ENCODE measurements at regions not wholly inside any gene's neighbourhood (a gene's known extent, or its start where the extent isn't known, plus 50 kb on each side); places are given as distances from the start of the nearest gene placed in this dataset.

GRCh38 chr16:82451449-82451848 is 175.3 kb upstream of the CDH13 start:
- no peaks in the 10 kb centered on the region for H3K4me1 Mint-ChIP-seq
- no peaks in the 10 kb centered on the region for H3K36me3 Mint-ChIP-seq (ENCODE audit: low read depth)
- no peaks in the 10 kb centered on the region for H3K9me3 Mint-ChIP-seq
- no peaks in the 10 kb centered on the region for H3K27me3 Mint-ChIP-seq
- intact Hi-C loops (cut with micrococcal nuclease), result no loop called here
- ChIA-PET CTCF (no interaction called here), POLR2A (no interaction called here)
- no peak overlapping the region for H3K4me3 Mint-ChIP-seq
- no peak for TF ChIP-seq CTCF (IDR thresholded peaks at IDR 0.05)
- DNase-seq (no peak), ATAC-seq (ENCODE audit: low read depth) (no peak)
- no peak overlapping the region for H3K27ac Mint-ChIP-seq

GRCh38 chr16:82440336-82440735 is 186.4 kb upstream of the CDH13 start:
- H3K27me3 Mint-ChIP-seq, result peaks cover 12% of the 10 kb centered on the region
- H3K4me1 Mint-ChIP-seq, result no peaks in the 10 kb centered on the region
- no peaks in the 10 kb centered on the region for H3K36me3 Mint-ChIP-seq (ENCODE audit: low read depth)
- DNase-seq, result no peak
- intact Hi-C loops (cut with micrococcal nuclease), result no loop called here
- H3K4me3 Mint-ChIP-seq, result no peak overlapping the region
- ChIA-PET CTCF (no interaction called here), POLR2A (no interaction called here)
- no peaks in the 10 kb centered on the region for H3K9me3 Mint-ChIP-seq
- ATAC-seq (ENCODE audit: low read depth), result no peak
- TF ChIP-seq CTCF (IDR thresholded peaks at IDR 0.05), result no peak
- no peak overlapping the region for H3K27ac Mint-ChIP-seq

GRCh38 chr16:82439678-82440293 is 187.0 kb upstream of the CDH13 start:
- no peak overlapping the region for H3K27ac Mint-ChIP-seq
- intact Hi-C loops (cut with micrococcal nuclease), result no loop called here
- H3K36me3 Mint-ChIP-seq (ENCODE audit: low read depth), result no peaks in the 10 kb centered on the region
- no peaks in the 10 kb centered on the region for H3K9me3 Mint-ChIP-seq
- H3K4me3 Mint-ChIP-seq, result no peak overlapping the region
- no peak for TF ChIP-seq CTCF (IDR thresholded peaks at IDR 0.05)
- DNase-seq, result no peak
- POLR2A ChIA-PET, result no interaction called here
- CTCF ChIA-PET, result no interaction called here
- peaks cover 12% of the 10 kb centered on the region for H3K27me3 Mint-ChIP-seq
- ATAC-seq (ENCODE audit: low read depth), result no peak
- H3K4me1 Mint-ChIP-seq, result no peaks in the 10 kb centered on the region

GRCh38 chr16:82433042-82433441 is 193.7 kb upstream of the CDH13 start:
- Mint-ChIP-seq H3K9me3 (no peaks in the 10 kb centered on the region), H3K27ac (no peak overlapping the region), H3K36me3 (ENCODE audit: low read depth) (no peaks in the 10 kb centered on the region), H3K27me3 (no peaks in the 10 kb centered on the region), H3K4me1 (no peaks in the 10 kb centered on the region), H3K4me3 (no peak overlapping the region)
- TF ChIP-seq CTCF (IDR thresholded peaks at IDR 0.05), result no peak
- ATAC-seq (ENCODE audit: low read depth), result no peak
- CTCF ChIA-PET, result interaction anchor here (0.6 kb wide), 1 partner anchor 374 kb away, joined by 3 read pairs; no protein-coding TSS in a partner anchor
- DNase-seq, result no peak
- POLR2A ChIA-PET, result no interaction called here
- intact Hi-C loops (cut with micrococcal nuclease), result no loop called here

GRCh38 chr16:82432261-82432660 is 194.5 kb upstream of the CDH13 start:
- Mint-ChIP-seq H3K27ac (no peak overlapping the region), H3K4me3 (no peak overlapping the region), H3K9me3 (no peaks in the 10 kb centered on the region), H3K27me3 (no peaks in the 10 kb centered on the region), H3K4me1 (no peaks in the 10 kb centered on the region), H3K36me3 (ENCODE audit: low read depth) (no peaks in the 10 kb centered on the region)
- intact Hi-C loops (cut with micrococcal nuclease), result no loop called here
- DNase-seq, result no peak
- ChIA-PET POLR2A (no interaction called here), CTCF (interaction anchor here (0.6 kb wide), 1 partner anchor 374 kb away, joined by 3 read pairs; no protein-coding TSS in a partner anchor)
- TF ChIP-seq CTCF (IDR thresholded peaks at IDR 0.05), result no peak
- no peak for ATAC-seq (ENCODE audit: low read depth)
